Gastroesophageal sphincter (tissue), 3 donors: ENCODE measurements at regions not wholly inside any gene's neighbourhood (a gene's known extent, or its start where the extent isn't known, plus 50 kb on each side); places are given as distances from the start of the nearest gene placed in this dataset.

Experiments used
- CTCF ChIP-seq, 4 experiments: fragments of 200-600 bp in 2 of 4; fragments of 450-650 bp in 2 of 4; sonication (generic) in 1 of 4; IDR thresholded peaks; one replicate each; pipeline ENCODE4 v1.5.1; 2017 to 2019; ENCODE audit warnings: antibody characterized with exemption in 4 of 4, mild to moderate bottlenecking in 2 of 4, moderate library complexity in 2 of 4
- EP300 ChIP-seq: sonication (generic); formaldehyde crosslinking; IDR thresholded peaks from one replicate; pipeline ENCODE4 v1.6.1; 2017; ENCODE audit warnings: antibody characterized with exemption, mild to moderate bottlenecking

- TF ChIP-seq EP300 (no peak), CTCF (IDR thresholded peaks at IDR 0.05) (no peak)
These were observed 85.7 kb upstream of the DOK5 start for GRCh38 chr20:54389596-54390280.
